GM12878 (cell line): ENCODE measurements at regions not wholly inside any gene's neighbourhood (a gene's known extent, or its start where the extent isn't known, plus 50 kb on each side); places are given as distances from the start of the nearest gene placed in this dataset.

Experiments used
- ATAC-seq: fragments of 200-7000 bp; cut with Tn5 transposase; 3 replicates; pipeline ENCODE4 v1.9.1; 2020; ENCODE audit warnings: mild to moderate bottlenecking, moderate library complexity
- BruUV-seq: library from RNA; stranded (reverse); fragments of 400-500 nt; replicated peaks from 2 replicates; lab custom pipeline; 2021; lab: Mats Ljungman, UMichigan
- CTCF ChIA-PET: fragments of 300-600 bp; sonication (Branson Sonifier 250); formaldehyde crosslinking; extraction: SDS; loops from one replicate; lab custom pipeline; 2021; ENCODE audit warnings: inconsistent platforms; lab: Yijun Ruan, JAX
- POLR2A ChIA-PET: fragments of 350-600 bp; formaldehyde crosslinking; extraction: SDS; loops from one replicate; lab custom pipeline; 2021; ENCODE audit warnings: inconsistent platforms; lab: Charles Lee
- RAD21 ChIA-PET: fragments of 300-600 bp; sonication (Branson Sonifier 250); formaldehyde crosslinking; loops from one replicate; lab custom pipeline; 2023; ENCODE audit warnings: antibody characterized with exemption; ENCODE audit not compliant: unreplicated experiment; lab: Charles Lee
- SMC1A ChIA-PET: fragments of 300-600 bp; sonication (Branson Sonifier 250); formaldehyde crosslinking; loops from one replicate; lab custom pipeline; 2023; ENCODE audit not compliant: unreplicated experiment, uncharacterized antibody; lab: Charles Lee
- DNase-seq: peaks from one replicate; pipeline ENCODE4 v3.0.0-alpha.2; 2011; ENCODE audit warnings: low read depth, low spot score
- FAIRE-seq: peaks from 3 replicates; lab custom pipeline; 2011; peaks lifted over from hg19 to GRCh38; lab: Jason Lieb, UNC
- H2AFZ ChIP-seq: 2 replicates; pipeline ENCODE4 v1.6.0; 2011; ENCODE audit warnings: low read depth, low read length, control low read depth; ENCODE audit not compliant: control insufficient read depth
- H3K27ac ChIP-seq: 2 replicates; pipeline ENCODE4 v1.5.1; 2011; ENCODE audit warnings: control low read depth; ENCODE audit not compliant: control insufficient read depth, insufficient read depth
- H3K27me3 ChIP-seq, 2 experiments: replicated peaks in 1 of 2; 2 replicates each; pipeline versions ENCODE4 v1.6.0 to v1.6.1; 2011; ENCODE audit warnings: low read length in 1 of 2; ENCODE audit not compliant: control insufficient read depth in 2 of 2, insufficient read depth in 2 of 2
- H3K36me3 ChIP-seq, 2 experiments: 2 replicates each; pipeline ENCODE4 v1.5.1; 2011; ENCODE audit warnings: low read length in 1 of 2; ENCODE audit not compliant: control insufficient read depth in 2 of 2, insufficient read depth in 2 of 2
- H3K4me1 ChIP-seq: 2 replicates; pipeline ENCODE4 v1.6.1; 2011; ENCODE audit warnings: mild to moderate bottlenecking, low read length, moderate library complexity, mixed read lengths; ENCODE audit not compliant: control insufficient read depth, insufficient read depth
- H3K4me2 ChIP-seq: 2 replicates; pipeline ENCODE4 v1.6.0; 2011; ENCODE audit warnings: control low read depth; ENCODE audit not compliant: control insufficient read depth, insufficient read depth
- H3K4me3 ChIP-seq: fragments of 200-600 bp; sonication (generic); 2 replicates; pipeline ENCODE4 v1.5.1; 2016
- H3K79me2 ChIP-seq: 2 replicates; pipeline ENCODE4 v1.6.0; 2011; ENCODE audit warnings: low read length; ENCODE audit not compliant: control insufficient read depth, insufficient read depth
- H3K9ac ChIP-seq: 2 replicates; pipeline ENCODE4 v1.8.0; 2011; ENCODE audit warnings: low read length, control low read depth, mixed read lengths; ENCODE audit not compliant: control insufficient read depth, insufficient read depth
- H3K9me3 ChIP-seq: replicated peaks from 3 replicates; pipeline ENCODE4 v1.5.1; 2011; ENCODE audit warnings: mild to moderate bottlenecking, low read length; ENCODE audit not compliant: control insufficient read depth, insufficient read depth
- H4K20me1 ChIP-seq: 2 replicates; pipeline ENCODE4 v1.6.0; 2011; ENCODE audit not compliant: control insufficient read depth, insufficient read depth
- ATF3 ChIP-seq: IDR thresholded peaks from 2 replicates; pipeline ENCODE4 v1.6.1; 2011; ENCODE audit warnings: low read depth, mild to moderate bottlenecking, low read length, moderate library complexity, borderline replicate concordance; ENCODE audit errors: extremely low read depth
- CTCF ChIP-seq, 3 experiments: IDR thresholded peaks in 2 of 3; conservative IDR thresholded peaks in 1 of 3; 2 replicates each; pipeline ENCODE4 v1.5.1; 2011; ENCODE audit warnings: low read depth in 3 of 3, low read length in 3 of 3, mild to moderate bottlenecking in 3 of 3, control low read depth in 2 of 3, moderate library complexity in 2 of 3, inconsistent platforms in 1 of 3, mixed read lengths in 1 of 3; ENCODE audit not compliant: control insufficient read depth in 2 of 3, insufficient read depth in 1 of 3; ENCODE audit errors: extremely low read depth in 1 of 3
- E2F8 ChIP-seq: fragments of 450-650 bp; IDR thresholded peaks from 2 replicates; pipeline ENCODE4 v1.6.1; 2018; ENCODE audit warnings: mild to moderate bottlenecking, low read depth, moderate library complexity; ENCODE audit not compliant: partially characterized antibody
- ELK1 ChIP-seq: IDR thresholded peaks from 2 replicates; pipeline ENCODE4 v1.6.1; 2012; ENCODE audit warnings: low read depth, low read length, improper control_type of control experiment
- IKZF1 ChIP-seq: fragments of 450-650 bp; conservative IDR thresholded peaks from 2 replicates; pipeline ENCODE4 v1.6.1; 2017; ENCODE audit warnings: antibody characterized with exemption, mild to moderate bottlenecking
- IRF4 ChIP-seq: IDR thresholded peaks from 2 replicates; pipeline ENCODE4 v1.6.1; 2011; ENCODE audit warnings: low read depth, low read length
- KAT2A ChIP-seq: conservative IDR thresholded peaks from 2 replicates; pipeline ENCODE4 v1.6.1; 2011; ENCODE audit warnings: low read depth, low read length; ENCODE audit not compliant: control insufficient read depth
- MTA3 ChIP-seq: IDR thresholded peaks from 2 replicates; pipeline ENCODE4 v1.6.1; 2012; ENCODE audit warnings: low read length, inconsistent platforms, borderline replicate concordance
- MXI1 ChIP-seq: fragments of 150-350 bp; IDR thresholded peaks from 2 replicates; pipeline ENCODE4 v1.6.1; 2011; ENCODE audit warnings: low read depth, mild to moderate bottlenecking, inconsistent platforms, low read length, improper control_type of control experiment
- NFIC ChIP-seq: IDR thresholded peaks from 2 replicates; pipeline ENCODE4 v1.6.1; 2012; ENCODE audit warnings: low read depth, mild to moderate bottlenecking, inconsistent platforms, low read length, moderate library complexity
- REST ChIP-seq: IDR thresholded peaks from 2 replicates; pipeline ENCODE4 v1.6.1; 2012; ENCODE audit warnings: mild to moderate bottlenecking, low read depth, low read length
- USF2 ChIP-seq: IDR thresholded peaks from 2 replicates; pipeline ENCODE4 v1.6.1; 2011; ENCODE audit warnings: low read depth, low read length, improper control_type of control experiment, borderline replicate concordance
- WRNIP1 ChIP-seq: IDR thresholded peaks from 2 replicates; pipeline ENCODE4 v1.6.1; 2011; ENCODE audit warnings: low read depth, low read length, improper control_type of control experiment, borderline replicate concordance
- WGBS: methylation state at CpG from one replicate; pipeline ENCODE4 v1.1.6; 2016; ENCODE audit warnings: low lambda C conversion rate; ENCODE audit not compliant: insufficient replicate concordance, insufficient coverage; ENCODE audit errors: missing lambda C conversion rate; 5-methylcytosine and 5-hydroxymethylcytosine counted together
- in situ Hi-C: fragments of 300-500 bp; cut with MboI; formaldehyde crosslinking; loops from 9 replicates; pipeline ENCODE4 v1.14.3; 2018; ENCODE audit warnings: mixed read lengths
- intact Hi-C: fragments of 100-400 bp; cut with micrococcal nuclease; formaldehyde crosslinking; loops from one replicate; pipeline ENCODE4 v1.14.2; 2022; ENCODE audit not compliant: unreplicated experiment

GRCh38 chr17:14593956-14594355, 293.1 kb downstream of the HS3ST3B1 start:
- RAD21 ChIA-PET, result no interaction called here
- no peak overlapping the region for H3K4me3 ChIP-seq
- no peak overlapping the region for H2AFZ ChIP-seq
- SMC1A ChIA-PET, result no interaction called here
- H3K27ac ChIP-seq, result no peak overlapping the region
- H3K9me3 ChIP-seq, result no peaks in the 10 kb centered on the region
- no peak for FAIRE-seq
- POLR2A ChIA-PET, result no interaction called here
- ATAC-seq, result no peak
- BruUV-seq, result no TSS peak
- no peaks in the 10 kb centered on the region for H3K27me3 ChIP-seq
- DNase-seq, result no peak
- intact Hi-C loops (loop anchor here (1.0 kb wide), 1 partner anchor 23 kb away; no protein-coding TSS in a partner anchor), in situ Hi-C loops (no loop called here)
- no peak overlapping the region for H3K9ac ChIP-seq
- WGBS, result 1% methylated on average over 6 of the region's 6 CpGs
- H3K4me1 ChIP-seq, result no peaks in the 10 kb centered on the region
- CTCF ChIA-PET, result no interaction called here
- H3K79me2 ChIP-seq, result no peaks in the 10 kb centered on the region
- no peak overlapping the region for H3K4me2 ChIP-seq
- no peaks in the 10 kb centered on the region for H3K36me3 ChIP-seq
- no peaks in the 10 kb centered on the region for H4K20me1 ChIP-seq
- no peak for TF ChIP-seq MTA3
- no peak for TF ChIP-seq IRF4
- TF ChIP-seq NFIC, result no peak
- no peak for TF ChIP-seq ELK1
- no peak for TF ChIP-seq CTCF (IDR thresholded peaks at IDR 0.05 in 2 of 3, conservative IDR thresholded peaks at IDR 0.05 in 1 of 3; ENCODE audit: control insufficient read depth in 2 of 3, extremely low read depth in 1 of 3, insufficient read depth in 1 of 3, low read depth in 3 of 3, low read length in 3 of 3)
- TF ChIP-seq MXI1, result no peak
- TF ChIP-seq USF2, result no peak
- TF ChIP-seq ATF3, result no peak
- no peak for TF ChIP-seq IKZF1
- TF ChIP-seq WRNIP1, result no peak
- TF ChIP-seq REST, result no peak
- no peak for TF ChIP-seq E2F8
- no peak for TF ChIP-seq KAT2A
